Brain microvascular endothelial cell (primary cell): ENCODE measurements at regions not wholly inside any gene's neighbourhood (a gene's known extent, or its start where the extent isn't known, plus 50 kb on each side); places are given as distances from the start of the nearest gene placed in this dataset.

Experiments
- DNase-seq: peaks from one replicate; pipeline ENCODE4 v3.0.0-alpha.2; 2020
- H3K27ac ChIP-seq: fragments of 250-450 bp; sonication (Bioruptor Pico); 2 replicates; pipeline ENCODE4 v1.5.1; 2020; ENCODE audit warnings: mild to moderate bottlenecking, moderate library complexity
- H3K27me3 ChIP-seq: fragments of 250-450 bp; sonication (Bioruptor Pico); replicated peaks from 2 replicates; pipeline ENCODE4 v1.5.1; 2020; ENCODE audit warnings: mild to moderate bottlenecking
- H3K36me3 ChIP-seq: fragments of 250-450 bp; sonication (Bioruptor Pico); replicated peaks from 2 replicates; pipeline ENCODE4 v1.5.1; 2020; ENCODE audit warnings: mild to moderate bottlenecking
- H3K4me3 ChIP-seq: 2 replicates; pipeline ENCODE4 v1.5.1; 2011; ENCODE audit warnings: low read depth, mild to moderate bottlenecking, control low read depth, low read length, moderate library complexity
- in situ Hi-C: cut with HindIII; loops from 2 replicates; pipeline ENCODE4 v1.10.0; 2017; ENCODE audit warnings: low sequenced_read_pairs, low pct_ligation_motif_present
- TF ChIP-seq, protein P1 (sequence below): IDR thresholded peaks from 2 replicates; pipeline ENCODE4 v1.5.1; 2011; ENCODE audit warnings: low read depth, mild to moderate bottlenecking, moderate library complexity, low read length, control low read depth, inconsistent platforms; ENCODE audit errors: missing control alignments

DNA sequence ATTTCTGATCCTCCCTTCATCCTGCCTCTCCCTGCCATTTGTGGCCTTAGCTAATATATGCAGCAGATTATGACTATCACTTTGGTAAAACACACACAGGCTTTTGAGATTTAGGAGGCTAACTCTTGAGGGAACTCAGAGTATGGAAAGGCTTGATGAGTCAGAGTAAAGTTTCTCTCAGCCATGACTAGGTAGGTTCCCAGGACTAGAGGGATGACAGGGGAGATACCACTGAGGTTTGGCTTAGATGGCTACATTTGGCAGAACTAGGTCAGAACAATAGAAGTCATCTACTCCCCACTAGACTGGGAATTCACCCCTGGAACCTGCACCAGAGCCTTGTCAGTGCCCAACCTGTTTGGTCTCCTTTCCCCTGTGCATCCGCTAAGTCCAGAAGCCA is 585.7 kb downstream of the TLL1 start:
- no peaks in the 10 kb centered on the region for H3K27me3 ChIP-seq
- H3K36me3 ChIP-seq = no peaks in the 10 kb centered on the region
- peak; percentile 40 for DNase-seq
- TF ChIP-seq, protein P1, sequence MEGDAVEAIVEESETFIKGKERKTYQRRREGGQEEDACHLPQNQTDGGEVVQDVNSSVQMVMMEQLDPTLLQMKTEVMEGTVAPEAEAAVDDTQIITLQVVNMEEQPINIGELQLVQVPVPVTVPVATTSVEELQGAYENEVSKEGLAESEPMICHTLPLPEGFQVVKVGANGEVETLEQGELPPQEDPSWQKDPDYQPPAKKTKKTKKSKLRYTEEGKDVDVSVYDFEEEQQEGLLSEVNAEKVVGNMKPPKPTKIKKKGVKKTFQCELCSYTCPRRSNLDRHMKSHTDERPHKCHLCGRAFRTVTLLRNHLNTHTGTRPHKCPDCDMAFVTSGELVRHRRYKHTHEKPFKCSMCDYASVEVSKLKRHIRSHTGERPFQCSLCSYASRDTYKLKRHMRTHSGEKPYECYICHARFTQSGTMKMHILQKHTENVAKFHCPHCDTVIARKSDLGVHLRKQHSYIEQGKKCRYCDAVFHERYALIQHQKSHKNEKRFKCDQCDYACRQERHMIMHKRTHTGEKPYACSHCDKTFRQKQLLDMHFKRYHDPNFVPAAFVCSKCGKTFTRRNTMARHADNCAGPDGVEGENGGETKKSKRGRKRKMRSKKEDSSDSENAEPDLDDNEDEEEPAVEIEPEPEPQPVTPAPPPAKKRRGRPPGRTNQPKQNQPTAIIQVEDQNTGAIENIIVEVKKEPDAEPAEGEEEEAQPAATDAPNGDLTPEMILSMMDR = no peak
- no peak overlapping the region for H3K27ac ChIP-seq
- H3K4me3 ChIP-seq = no peak overlapping the region
- in situ Hi-C loops = no loop called here

DNA sequence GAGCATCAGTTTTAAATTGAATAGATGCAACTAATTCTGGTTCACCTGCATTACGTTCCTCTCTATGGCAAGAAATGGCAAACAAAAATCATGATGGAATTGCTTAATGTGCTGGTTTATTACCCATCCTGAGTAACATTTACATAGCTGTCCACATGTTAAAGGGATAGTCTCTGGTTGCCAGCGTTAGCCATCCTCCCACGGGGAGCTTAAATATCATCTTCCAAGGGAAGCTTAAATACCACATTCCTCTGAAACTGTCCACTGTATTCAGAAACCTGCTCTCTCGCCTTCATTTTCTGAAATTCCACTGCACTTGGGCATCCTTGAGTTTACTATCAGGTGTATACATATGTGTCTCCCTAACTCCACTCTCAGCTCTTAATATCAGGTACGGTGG is 586.6 kb downstream of the TLL1 start:
- Histone ChIP-seq H3K4me3 (no peak overlapping the region), H3K27me3 (no peaks in the 10 kb centered on the region), H3K36me3 (no peaks in the 10 kb centered on the region), H3K27ac (no peak overlapping the region)
- in situ Hi-C loops = no loop called here
- DNase-seq = no peak
- TF ChIP-seq, protein P1 = no peak

DNA sequence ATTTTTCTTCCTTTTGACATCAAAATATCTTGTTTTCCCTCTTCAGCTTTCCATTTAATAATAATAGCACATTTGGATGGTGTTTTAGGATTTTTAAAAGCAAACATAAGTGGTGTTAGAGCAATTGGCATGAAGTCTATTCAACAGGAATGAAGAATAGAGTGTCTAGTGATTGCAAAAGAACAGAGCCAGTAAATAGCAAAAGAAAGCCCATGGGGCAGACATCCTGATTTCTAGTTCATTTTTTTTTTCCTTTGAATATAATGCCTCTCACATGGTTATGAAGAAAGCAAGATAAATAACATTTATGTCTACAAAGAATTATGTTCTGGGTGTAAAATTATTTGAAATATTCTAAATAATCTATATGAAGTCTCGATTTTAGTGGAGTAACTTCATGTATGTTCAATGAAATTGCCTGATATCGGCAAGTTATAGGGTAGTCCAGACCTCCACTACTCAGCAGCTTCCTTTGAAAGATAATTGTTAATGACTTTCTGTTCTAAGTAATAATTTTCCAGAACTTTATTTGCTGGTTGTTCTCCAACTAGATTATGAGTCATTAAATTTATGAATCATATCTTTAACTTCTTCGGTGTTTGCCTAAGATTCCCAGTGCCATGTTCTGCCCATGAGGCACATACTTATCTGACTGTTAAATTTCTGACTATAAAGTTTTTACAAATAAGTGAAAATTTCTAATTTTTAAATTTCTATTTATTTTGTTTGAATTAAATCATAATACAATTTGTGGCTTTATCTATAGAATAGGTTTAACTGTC is 587.9 kb downstream of the TLL1 start:
- in situ Hi-C loops = no loop called here
- no peaks in the 10 kb centered on the region for H3K27me3 ChIP-seq
- DNase-seq = peak; percentile 7
- H3K36me3 ChIP-seq = no peaks in the 10 kb centered on the region
- TF ChIP-seq, protein P1 = no peak
- no peak overlapping the region for H3K4me3 ChIP-seq
- H3K27ac ChIP-seq = no peak overlapping the region

DNA sequence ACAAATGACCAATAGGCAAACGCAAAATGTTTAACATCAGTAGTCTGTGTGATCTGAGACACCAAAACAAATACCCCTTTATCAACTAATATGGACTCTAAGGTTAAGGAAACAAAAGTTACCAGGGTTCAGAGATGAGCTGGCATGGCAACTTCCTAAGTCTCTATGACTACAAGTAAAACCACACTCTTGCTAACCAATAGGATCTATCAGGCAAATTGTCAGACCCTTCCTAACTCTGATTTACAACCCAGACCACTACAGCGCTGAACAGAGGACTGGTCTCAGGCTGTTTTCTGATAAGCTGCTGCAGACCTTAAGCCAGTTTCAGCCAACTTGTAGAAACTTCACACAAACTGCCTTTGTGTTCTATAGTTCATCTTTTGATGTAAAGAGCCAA is 608.0 kb downstream of the TLL1 start:
- TF ChIP-seq, protein P1 = no peak
- DNase-seq = no peak
- in situ Hi-C loops = no loop called here
- H3K36me3 ChIP-seq = no peaks in the 10 kb centered on the region
- no peaks in the 10 kb centered on the region for H3K27me3 ChIP-seq
- no peak overlapping the region for H3K4me3 ChIP-seq
- H3K27ac ChIP-seq = no peak overlapping the region

DNA sequence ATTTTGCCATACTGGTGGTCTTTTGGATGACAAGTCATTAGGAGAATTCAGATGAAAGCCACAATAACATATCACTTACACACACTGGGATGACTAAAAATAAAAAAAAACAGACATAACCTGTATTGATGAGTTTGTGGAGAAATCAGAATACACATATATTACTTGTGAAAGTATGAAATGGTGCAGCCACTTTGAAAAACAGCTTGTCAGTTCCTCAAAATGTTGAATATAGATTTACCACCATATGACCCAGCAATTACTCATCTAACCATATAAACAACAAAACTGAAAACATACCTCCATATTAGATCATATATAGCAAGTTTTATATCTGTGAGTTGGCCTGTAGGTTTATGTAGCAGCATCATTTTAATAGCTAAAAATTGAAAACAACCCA is 608.7 kb downstream of the TLL1 start:
- in situ Hi-C loops = no loop called here
- H3K4me3 ChIP-seq = no peak overlapping the region
- no peak overlapping the region for H3K27ac ChIP-seq
- no peaks in the 10 kb centered on the region for H3K36me3 ChIP-seq
- TF ChIP-seq, protein P1 = no peak
- no peak for DNase-seq
- H3K27me3 ChIP-seq = no peaks in the 10 kb centered on the region

DNA sequence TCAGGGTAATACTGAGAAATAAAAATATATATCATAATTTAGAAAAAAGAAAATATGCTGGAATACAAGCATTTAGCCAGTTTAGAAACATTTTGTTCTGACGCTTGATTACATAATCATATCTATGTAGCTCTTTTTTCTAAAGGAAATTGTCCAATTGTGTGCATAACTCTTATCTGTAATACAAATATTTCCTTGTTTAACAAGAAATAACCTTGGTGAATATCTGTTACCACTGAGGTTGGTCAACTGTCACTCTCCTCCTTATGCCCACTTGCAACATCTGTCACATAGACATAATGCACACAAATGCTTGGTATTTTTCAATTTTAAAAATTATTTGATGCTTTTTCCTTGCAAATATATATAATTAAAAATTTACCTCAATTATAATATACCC is 609.7 kb downstream of the TLL1 start:
- Histone ChIP-seq H3K27ac (no peak overlapping the region), H3K4me3 (no peak overlapping the region), H3K27me3 (no peaks in the 10 kb centered on the region), H3K36me3 (no peaks in the 10 kb centered on the region)
- in situ Hi-C loops = no loop called here
- TF ChIP-seq, protein P1 = no peak
- DNase-seq = no peak
